ENCODE measurements at regions not wholly inside any gene's neighbourhood (a gene's known extent, or its start where the extent isn't known, plus 50 kb on each side); places are given as distances from the start of the nearest gene placed in this dataset.

DNA sequence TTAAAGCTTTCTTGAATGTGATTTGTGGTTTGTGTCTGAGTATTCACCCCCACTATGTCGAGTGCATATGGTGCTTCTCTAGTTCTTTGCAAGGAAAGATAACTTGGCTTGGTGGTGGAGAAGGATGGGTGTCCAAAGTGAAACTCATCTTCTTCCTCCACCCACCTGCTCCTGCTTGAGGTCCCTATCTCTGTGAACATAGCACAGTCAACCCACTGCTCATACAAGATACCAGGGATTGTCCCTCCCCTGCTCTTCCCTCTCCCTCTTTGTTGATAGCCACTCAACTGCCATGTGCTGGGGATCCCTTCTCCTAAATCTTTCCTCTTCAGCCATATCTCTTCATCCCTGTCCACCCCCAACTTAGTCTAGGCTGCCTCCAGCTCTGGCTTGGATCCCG, 176.5 kb downstream of the ASCL4 start:
- Histone ChIP-seq H3K9me3 (ENCODE audit: control insufficient read depth in 1 of 2, insufficient read depth in 1 of 2, low read depth in 1 of 2, low read length in 2 of 2) (no peaks in the 10 kb centered on the region), H3K9me2 (ENCODE audit: insufficient read depth) (no peaks in the 10 kb centered on the region), H2AFZ (ENCODE audit: low read depth, low read length, poor library complexity, severe bottlenecking) (no peak overlapping the region), H3K4me2 (ENCODE audit: low read length) (no peak overlapping the region), H3K4me3 (replicated peaks in 1 of 2; ENCODE audit: low read depth in 1 of 2, low read length in 2 of 2) (no peak overlapping the region), H3K27ac (ENCODE audit: low read depth, low read length) (no peak overlapping the region), H3K79me2 (ENCODE audit: insufficient read depth, low read length) (no peaks in the 10 kb centered on the region), H3K36me3 (ENCODE audit: control insufficient read depth in 1 of 2, insufficient read depth in 2 of 2, low read length in 2 of 2) (no peaks in the 10 kb centered on the region), H3K9ac (ENCODE audit: low read length) (no peak overlapping the region), H4K20me1 (ENCODE audit: insufficient read depth) (no peaks in the 10 kb centered on the region), H3K4me1 (ENCODE audit: control insufficient read depth in 1 of 2, insufficient read depth in 2 of 2, low read length in 2 of 2) (no peaks in the 10 kb centered on the region), H3K27me3 (ENCODE audit: insufficient read depth, low read length) (peaks cover 66% of the 10 kb centered on the region)
- TF ChIP-seq SIN3A (IDR thresholded peaks at IDR 0.05; ENCODE audit: low read depth) (no peak), SP1 (IDR thresholded peaks at IDR 0.05; ENCODE audit: low read depth) (no peak), EZH2phosphoT487 (IDR thresholded peaks at IDR 0.05; ENCODE audit: borderline replicate concordance) (no peak), RAD21 (IDR thresholded peaks at IDR 0.05; ENCODE audit: low read depth) (no peak), ZFX (IDR thresholded peaks at IDR 0.05) (no peak), CEBPB (IDR thresholded peaks at IDR 0.05; ENCODE audit: low read depth) (no peak), FOSL1 (IDR thresholded peaks at IDR 0.05; ENCODE audit: low read depth) (no peak), POLR2AphosphoS5 (IDR thresholded peaks at IDR 0.05; ENCODE audit: low read depth, low read length) (no peak), EGR1 (IDR thresholded peaks at IDR 0.05; ENCODE audit: low read depth) (no peak), EZH2 (IDR thresholded peaks at IDR 0.05) (no peak), TCF7L2 (IDR thresholded peaks at IDR 0.05; ENCODE audit: borderline replicate concordance, extremely low read depth, insufficient read depth, insufficient read length) (no peak), YY1 (IDR thresholded peaks at IDR 0.05; ENCODE audit: extremely low read depth, insufficient replicate concordance, low read depth, low read length) (no peak)
- TF ChIP-seq, protein P1, sequence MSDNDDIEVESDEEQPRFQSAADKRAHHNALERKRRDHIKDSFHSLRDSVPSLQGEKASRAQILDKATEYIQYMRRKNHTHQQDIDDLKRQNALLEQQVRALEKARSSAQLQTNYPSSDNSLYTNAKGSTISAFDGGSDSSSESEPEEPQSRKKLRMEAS (IDR thresholded peaks at IDR 0.05), result no peak
- TF ChIP-seq, protein P2, sequence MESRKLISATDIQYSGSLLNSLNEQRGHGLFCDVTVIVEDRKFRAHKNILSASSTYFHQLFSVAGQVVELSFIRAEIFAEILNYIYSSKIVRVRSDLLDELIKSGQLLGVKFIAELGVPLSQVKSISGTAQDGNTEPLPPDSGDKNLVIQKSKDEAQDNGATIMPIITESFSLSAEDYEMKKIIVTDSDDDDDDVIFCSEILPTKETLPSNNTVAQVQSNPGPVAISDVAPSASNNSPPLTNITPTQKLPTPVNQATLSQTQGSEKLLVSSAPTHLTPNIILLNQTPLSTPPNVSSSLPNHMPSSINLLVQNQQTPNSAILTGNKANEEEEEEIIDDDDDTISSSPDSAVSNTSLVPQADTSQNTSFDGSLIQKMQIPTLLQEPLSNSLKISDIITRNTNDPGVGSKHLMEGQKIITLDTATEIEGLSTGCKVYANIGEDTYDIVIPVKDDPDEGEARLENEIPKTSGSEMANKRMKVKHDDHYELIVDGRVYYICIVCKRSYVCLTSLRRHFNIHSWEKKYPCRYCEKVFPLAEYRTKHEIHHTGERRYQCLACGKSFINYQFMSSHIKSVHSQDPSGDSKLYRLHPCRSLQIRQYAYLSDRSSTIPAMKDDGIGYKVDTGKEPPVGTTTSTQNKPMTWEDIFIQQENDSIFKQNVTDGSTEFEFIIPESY (IDR thresholded peaks at IDR 0.05; ENCODE audit: extremely low read depth, insufficient replicate concordance, low read length), result no peak
- TF ChIP-seq, protein P3, sequence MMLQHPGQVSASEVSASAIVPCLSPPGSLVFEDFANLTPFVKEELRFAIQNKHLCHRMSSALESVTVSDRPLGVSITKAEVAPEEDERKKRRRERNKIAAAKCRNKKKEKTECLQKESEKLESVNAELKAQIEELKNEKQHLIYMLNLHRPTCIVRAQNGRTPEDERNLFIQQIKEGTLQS (IDR thresholded peaks at IDR 0.05), result no peak
- TF ChIP-seq, protein P4, sequence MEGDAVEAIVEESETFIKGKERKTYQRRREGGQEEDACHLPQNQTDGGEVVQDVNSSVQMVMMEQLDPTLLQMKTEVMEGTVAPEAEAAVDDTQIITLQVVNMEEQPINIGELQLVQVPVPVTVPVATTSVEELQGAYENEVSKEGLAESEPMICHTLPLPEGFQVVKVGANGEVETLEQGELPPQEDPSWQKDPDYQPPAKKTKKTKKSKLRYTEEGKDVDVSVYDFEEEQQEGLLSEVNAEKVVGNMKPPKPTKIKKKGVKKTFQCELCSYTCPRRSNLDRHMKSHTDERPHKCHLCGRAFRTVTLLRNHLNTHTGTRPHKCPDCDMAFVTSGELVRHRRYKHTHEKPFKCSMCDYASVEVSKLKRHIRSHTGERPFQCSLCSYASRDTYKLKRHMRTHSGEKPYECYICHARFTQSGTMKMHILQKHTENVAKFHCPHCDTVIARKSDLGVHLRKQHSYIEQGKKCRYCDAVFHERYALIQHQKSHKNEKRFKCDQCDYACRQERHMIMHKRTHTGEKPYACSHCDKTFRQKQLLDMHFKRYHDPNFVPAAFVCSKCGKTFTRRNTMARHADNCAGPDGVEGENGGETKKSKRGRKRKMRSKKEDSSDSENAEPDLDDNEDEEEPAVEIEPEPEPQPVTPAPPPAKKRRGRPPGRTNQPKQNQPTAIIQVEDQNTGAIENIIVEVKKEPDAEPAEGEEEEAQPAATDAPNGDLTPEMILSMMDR (IDR thresholded peaks at IDR 0.05 in 2 of 3, conservative IDR thresholded peaks at IDR 0.05 in 1 of 3; ENCODE audit: borderline replicate concordance in 1 of 3, insufficient read depth in 1 of 3, low read depth in 2 of 3, low read length in 2 of 3), result no peak
- ChIA-PET POLR2A (no interaction called here), CTCF (no interaction called here), RAD21 (ENCODE audit: low non-redundant PET in 1 of 2, low total read pairs in 2 of 2, uncharacterized antibody in 2 of 2, unreplicated experiment in 2 of 2) (no interaction called here)
- DNase-seq (ENCODE audit: low read depth, low spot score) (no peak), ATAC-seq (no peak)
- BruUV-seq (replicated peaks), result no TSS peak
- intact Hi-C loops (cut with micrococcal nuclease), result no loop called here

Data from HCT116 (cell line).